Immature natural killer cell (primary cell): ENCODE measurements at regions not wholly inside any gene's neighbourhood (a gene's known extent, or its start where the extent isn't known, plus 50 kb on each side); places are given as distances from the start of the nearest gene placed in this dataset.

Experiments
- DNase-seq, 3 donors: peaks; one replicate each; pipeline ENCODE4 v3.0.0; 2022; ENCODE audit warnings: mixed read lengths in 1 of 3
- H3K27ac Mint-ChIP-seq, 6 donors: one replicate each; pipeline ENCODE4 v1.8.0; 2020; ENCODE audit warnings: mixed read lengths in 6 of 6, mild to moderate bottlenecking in 5 of 6, inconsistent platforms in 4 of 6, moderate library complexity in 3 of 6
- H3K27me3 Mint-ChIP-seq, 3 donors: one replicate each; pipeline ENCODE4 v1.8.0; 2020 to 2021; ENCODE audit warnings: low read depth in 3 of 3, mild to moderate bottlenecking in 3 of 3, mixed read lengths in 3 of 3, moderate library complexity in 3 of 3, inconsistent platforms in 1 of 3
- H3K36me3 Mint-ChIP-seq, 3 donors: one replicate each; pipeline ENCODE4 v1.8.0; 2020; ENCODE audit warnings: mixed read lengths in 3 of 3, inconsistent platforms in 2 of 3, mild to moderate bottlenecking in 2 of 3
- H3K4me1 Mint-ChIP-seq, 2 donors: one replicate each; pipeline ENCODE4 v1.8.0; 2020; ENCODE audit warnings: inconsistent platforms in 2 of 2, mild to moderate bottlenecking in 2 of 2, mixed read lengths in 2 of 2, moderate library complexity in 1 of 2
- H3K4me3 Mint-ChIP-seq, 5 donors: one replicate each; pipeline ENCODE4 v1.8.0; 2020; ENCODE audit warnings: mild to moderate bottlenecking in 5 of 5, mixed read lengths in 5 of 5, inconsistent platforms in 3 of 5, moderate library complexity in 3 of 5
- H3K9me3 Mint-ChIP-seq, 6 donors: one replicate each; pipeline ENCODE4 v1.8.0; 2020; ENCODE audit warnings: mild to moderate bottlenecking in 6 of 6, mixed read lengths in 6 of 6, inconsistent platforms in 4 of 6, moderate library complexity in 3 of 6

GRCh38 chr1:199970125-199970524, 57.4 kb upstream of the NR5A2 start:
- Mint-ChIP-seq H3K36me3 (no peaks in the 10 kb centered on the region), H3K27me3 (peaks cover 0 to 6% (median 2%) of the 10 kb centered on the region in 3 donors), H3K4me1 (no peaks in the 10 kb centered on the region), H3K9me3 (no peaks in the 10 kb centered on the region), H3K4me3 (no peak overlapping the region), H3K27ac (no peak overlapping the region)
- DNase-seq = no peak

GRCh38 chr1:199976496-199977144, 50.9 kb upstream of the NR5A2 start:
- no peaks in the 10 kb centered on the region for H3K4me1 Mint-ChIP-seq
- H3K9me3 Mint-ChIP-seq = peaks cover 0 to 2% (median 0%) of the 10 kb centered on the region in 6 donors
- no peak overlapping the region for H3K4me3 Mint-ChIP-seq
- no peak overlapping the region for H3K27ac Mint-ChIP-seq
- H3K36me3 Mint-ChIP-seq = no peaks in the 10 kb centered on the region
- DNase-seq = no peak
- H3K27me3 Mint-ChIP-seq = peaks cover 2 to 9% (median 3%) of the 10 kb centered on the region in 3 donors
